K562 (cell line): ENCODE measurements at regions not wholly inside any gene's neighbourhood (a gene's known extent, or its start where the extent isn't known, plus 50 kb on each side); places are given as distances from the start of the nearest gene placed in this dataset.

Source experiments
- ATAC-seq: fragments of 200-7000 bp; cut with Tn5 transposase; 3 replicates; pipeline ENCODE4 v1.9.1; 2020; ENCODE audit warnings: moderate library complexity
- BruUV-seq: library from RNA; stranded (reverse); fragments of 400-500 nt; replicated peaks from 2 replicates; lab custom pipeline; 2021; lab: Mats Ljungman, UMichigan
- CTCF ChIA-PET: fragments of 300-600 bp; formaldehyde crosslinking; extraction: SDS; loops from one replicate; lab custom pipeline; 2021; ENCODE audit warnings: low intra/inter-chr PET ratio; lab: Yijun Ruan, JAX
- POLR2A ChIA-PET: fragments of 300-600, 350-650 bp; sonication (Branson Sonifier 250); formaldehyde crosslinking; extraction: SDS; loops from one replicate; lab custom pipeline; 2021; ENCODE audit warnings: antibody characterized with exemption, inconsistent platforms; lab: Yijun Ruan, JAX
- DNase-seq, 4 experiments: peaks; one replicate each; pipeline versions ENCODE4 v3.0.0 to v3.0.0-alpha.2; 2011 to 2018; ENCODE audit warnings: low spot score in 3 of 4, mixed read lengths in 3 of 4; ENCODE audit errors: extremely low read depth in 1 of 4
- FAIRE-seq: peaks from 2 replicates; lab custom pipeline; 2011; peaks lifted over from hg19 to GRCh38; lab: Jason Lieb, UNC
- H2AFZ ChIP-seq: 2 replicates; pipeline ENCODE4 v1.6.0; 2011; ENCODE audit warnings: low read depth, low read length, control low read depth, inconsistent platforms
- H3K27ac ChIP-seq: fragments of 200-600 bp; 3 replicates; pipeline ENCODE4 v1.8.0; 2011; ENCODE audit warnings: low read depth, mild to moderate bottlenecking, control low read depth, inconsistent platforms, low read length, moderate library complexity, mixed read lengths; ENCODE audit errors: extremely low read depth
- H3K27me3 ChIP-seq, 2 experiments: fragments of 300-600 bp in 1 of 2; 2 replicates in 1 of 2; 3 replicates in 1 of 2; pipeline versions ENCODE4 v1.6.0 to v1.8.0; 2011; ENCODE audit warnings: inconsistent platforms in 2 of 2, low read length in 2 of 2, mild to moderate bottlenecking in 1 of 2, mixed read lengths in 1 of 2, moderate library complexity in 1 of 2; ENCODE audit not compliant: control insufficient read depth in 2 of 2, insufficient read depth in 2 of 2
- H3K36me3 ChIP-seq: fragments of 300-600 bp; 3 replicates; pipeline ENCODE4 v1.8.0; 2011; ENCODE audit warnings: mild to moderate bottlenecking, low read length, inconsistent platforms; ENCODE audit not compliant: control insufficient read depth, insufficient read depth
- H3K4me1 ChIP-seq, 2 experiments: fragments of 200-600 bp in 1 of 2; replicated peaks in 1 of 2; 2 replicates in 1 of 2; 3 replicates in 1 of 2; pipeline versions ENCODE4 v1.5.1 to v1.8.0; 2011; ENCODE audit warnings: inconsistent platforms in 2 of 2, low read length in 2 of 2, mild to moderate bottlenecking in 1 of 2, mixed read lengths in 1 of 2, moderate library complexity in 1 of 2; ENCODE audit not compliant: control insufficient read depth in 2 of 2, insufficient read depth in 2 of 2
- H3K4me2 ChIP-seq: 2 replicates; pipeline ENCODE4 v1.6.1; 2011; ENCODE audit warnings: low read length, control low read depth, inconsistent platforms, mixed read lengths; ENCODE audit not compliant: insufficient read depth
- H3K4me3 ChIP-seq: fragments of 200-600 bp; sonication (generic), shearing (Covaris generic); 2 replicates; pipeline ENCODE4 v1.5.1; 2016; ENCODE audit warnings: control low read depth, inconsistent platforms
- H3K79me2 ChIP-seq: fragments of 200-600 bp; 3 replicates; pipeline ENCODE4 v1.8.0; 2011; ENCODE audit warnings: low read length, inconsistent platforms; ENCODE audit not compliant: control insufficient read depth, insufficient read depth
- H3K9ac ChIP-seq, 2 experiments: 2 replicates each; pipeline versions ENCODE4 v1.6.0 to v1.6.1; 2011; ENCODE audit warnings: low read depth in 2 of 2, low read length in 2 of 2, control low read depth in 1 of 2, inconsistent platforms in 1 of 2, mild to moderate bottlenecking in 1 of 2, mixed read lengths in 1 of 2; ENCODE audit not compliant: insufficient read depth in 1 of 2
- H3K9me1 ChIP-seq: one replicate; pipeline ENCODE4 v1.6.0; 2011; ENCODE audit warnings: inconsistent platforms, mild to moderate bottlenecking, low read length, moderate library complexity; ENCODE audit not compliant: control insufficient read depth, insufficient read depth
- H3K9me3 ChIP-seq: replicated peaks from 2 replicates; pipeline ENCODE4 v1.5.1; 2011; ENCODE audit warnings: low read depth, low read length, inconsistent platforms; ENCODE audit not compliant: control insufficient read depth, insufficient read depth
- H4K20me1 ChIP-seq: replicated peaks from 2 replicates; pipeline ENCODE4 v1.6.1; 2011; ENCODE audit warnings: low read length, inconsistent platforms, mixed read lengths; ENCODE audit not compliant: control insufficient read depth, insufficient read depth
- BCLAF1 ChIP-seq, 2 experiments: fragments of 450-650 bp in 1 of 2; IDR thresholded peaks; 2 replicates each; pipeline ENCODE4 v1.6.1; 2011 to 2017; ENCODE audit warnings: low read depth in 2 of 2, antibody characterized with exemption in 1 of 2, borderline replicate concordance in 1 of 2, low read length in 1 of 2, mild to moderate bottlenecking in 1 of 2, mixed read lengths in 1 of 2; ENCODE audit not compliant: control insufficient read depth in 1 of 2
- CREM ChIP-seq: IDR thresholded peaks from 2 replicates; pipeline ENCODE4 v1.6.1; 2014; ENCODE audit warnings: antibody characterized with exemption, low read depth
- DIDO1 ChIP-seq: fragments of 450-650 bp; IDR thresholded peaks from 2 replicates; pipeline ENCODE4 v1.6.1; 2016; ENCODE audit warnings: low read depth, missing biosample characterization, missing genetic modification characterization
- HNRNPUL1 ChIP-seq: fragments of 200-400 bp; formaldehyde crosslinking; IDR thresholded peaks from 2 replicates; pipeline ENCODE4 v1.6.1; 2017; ENCODE audit warnings: low read length
- HSF4 ChIP-seq: fragments of 250-450 bp; sonication (Bioruptor Pico); IDR thresholded peaks from 2 replicates; pipeline ENCODE4 v2.1.2; 2022; ENCODE audit warnings: mild to moderate bottlenecking, moderate library complexity, borderline replicate concordance
- KDM5B ChIP-seq: fragments of 200-600 bp; sonication (generic); IDR thresholded peaks from 2 replicates; pipeline ENCODE4 v1.6.1; 2012; ENCODE audit warnings: low read depth, mild to moderate bottlenecking, moderate library complexity, low read length, control low read depth, inconsistent platforms; ENCODE audit not compliant: insufficient replicate concordance
- KLF13 ChIP-seq: fragments of 450-650 bp; IDR thresholded peaks from 2 replicates; pipeline ENCODE4 v1.6.1; 2016; ENCODE audit warnings: missing genetic modification characterization, low read depth, mild to moderate bottlenecking, missing compliant biosample characterization, moderate library complexity, borderline replicate concordance
- POLR2B ChIP-seq: fragments of 450-650 bp; IDR thresholded peaks from 2 replicates; pipeline ENCODE4 v1.6.1; 2018; ENCODE audit warnings: low read depth; ENCODE audit not compliant: partially characterized antibody
- TARDBP ChIP-seq: fragments of 450-650 bp; IDR thresholded peaks from 2 replicates; pipeline ENCODE4 v1.6.1; 2016
- ZMIZ1 ChIP-seq, 2 experiments: fragments of 150-350 bp in 1 of 2; IDR thresholded peaks; 2 replicates each; pipeline ENCODE4 v1.6.1; 2012 to 2016; ENCODE audit warnings: low read depth in 2 of 2, low read length in 2 of 2, mild to moderate bottlenecking in 1 of 2, moderate library complexity in 1 of 2
- ZNF140 ChIP-seq: fragments of 250-450 bp; sonication (Bioruptor Pico); IDR thresholded peaks from 2 replicates; pipeline ENCODE4 v1.8.0; 2021; ENCODE audit warnings: moderate library complexity, mild to moderate bottlenecking, inconsistent platforms
- ZNF174 ChIP-seq: fragments of 250-450 bp; sonication (Bioruptor Pico); IDR thresholded peaks from 2 replicates; pipeline ENCODE4 v1.4.0; 2020; ENCODE audit warnings: mild to moderate bottlenecking
- ZNF184 ChIP-seq: sonication (generic); formaldehyde crosslinking; IDR thresholded peaks from 2 replicates; pipeline ENCODE4 v1.5.0; 2020; ENCODE audit warnings: missing genetic modification reagents
- WGBS: fragments of 100-300 bp; shearing (Covaris generic); methylation state at CpG from one replicate; pipeline ENCODE4 v1.1.6; 2016; ENCODE audit warnings: low coverage, mixed read lengths; ENCODE audit not compliant: insufficient coverage; ENCODE audit errors: missing lambda C conversion rate; 5-methylcytosine and 5-hydroxymethylcytosine counted together
- in situ Hi-C: fragments of 300-500 bp; cut with MboI; formaldehyde crosslinking; loops from 4 replicates; pipeline ENCODE4 v1.15.0; 2018; ENCODE audit warnings: inconsistent platforms, mixed read lengths
- intact Hi-C: fragments of 100-400 bp; cut with micrococcal nuclease; formaldehyde crosslinking; loops from 2 replicates; pipeline ENCODE4 v1.14.2; 2022

- no peak for ATAC-seq
- no peak overlapping the region for H3K4me2 ChIP-seq
- H2AFZ ChIP-seq: no peak overlapping the region
- POLR2A ChIA-PET: interaction anchor here (0.7 kb wide), 1 partner anchor 13 kb away, joined by 4 read pairs; no protein-coding TSS in a partner anchor
- H3K9me1 ChIP-seq: no peaks in the 10 kb centered on the region
- FAIRE-seq: no peak
- H3K27ac ChIP-seq: no peak overlapping the region
- H3K9ac ChIP-seq: no peak overlapping the region
- TF ChIP-seq ZMIZ1 (IDR thresholded peaks at IDR 0.05; ENCODE audit: low read depth in 2 of 2, low read length in 2 of 2): no peak
- no peak for TF ChIP-seq BCLAF1 (IDR thresholded peaks at IDR 0.05; ENCODE audit: borderline replicate concordance in 1 of 2, control insufficient read depth in 1 of 2, low read depth in 2 of 2, low read length in 1 of 2)
- no peak for TF ChIP-seq ZNF174
- TF ChIP-seq TARDBP: no peak
- no peak for TF ChIP-seq DIDO1 (tag)
- no peak for TF ChIP-seq ZNF140 (CRISPR knock-in tag)
- no peak for TF ChIP-seq HSF4 (CRISPR knock-in tag)
- no peak for TF ChIP-seq KDM5B
- TF ChIP-seq ZNF184: no peak
- no peak for TF ChIP-seq HNRNPUL1
- no peak for TF ChIP-seq KLF13 (tag)
- no peak for TF ChIP-seq POLR2B
- TF ChIP-seq CREM: no peak
- no peaks in the 10 kb centered on the region for H3K9me3 ChIP-seq
- in situ Hi-C loops: loop anchor here (10.0 kb wide), 1 partner anchor 195 kb away; no protein-coding TSS in a partner anchor
- BruUV-seq: no TSS peak
- intact Hi-C loops: no loop called here
- peaks cover 2 to 41% of the 10 kb centered on the region in 2 experiments; a peak in 3 of 5 replicates for H3K27me3 ChIP-seq
- no peak overlapping the region for H3K4me3 ChIP-seq
- 2% methylated on average over 8 of the region's 8 CpGs for WGBS
- no peaks in the 10 kb centered on the region for H3K36me3 ChIP-seq
- H3K79me2 ChIP-seq: no peaks in the 10 kb centered on the region
- DNase-seq: no peak
- 0 out of 2 replicates have a peak, but pooled peaks cover 4% of the 10 kb centered on the region for H4K20me1 ChIP-seq
- CTCF ChIA-PET: no interaction called here
- H3K4me1 ChIP-seq: no peaks in the 10 kb centered on the region
Observed at GRCh38 chr3:43159131-43159875, 53.4 kb upstream of the POMGNT2 start.
